ENCODE measurements at regions not wholly inside any gene's neighbourhood (a gene's known extent, or its start where the extent isn't known, plus 50 kb on each side); places are given as distances from the start of the nearest gene placed in this dataset.

DNA sequence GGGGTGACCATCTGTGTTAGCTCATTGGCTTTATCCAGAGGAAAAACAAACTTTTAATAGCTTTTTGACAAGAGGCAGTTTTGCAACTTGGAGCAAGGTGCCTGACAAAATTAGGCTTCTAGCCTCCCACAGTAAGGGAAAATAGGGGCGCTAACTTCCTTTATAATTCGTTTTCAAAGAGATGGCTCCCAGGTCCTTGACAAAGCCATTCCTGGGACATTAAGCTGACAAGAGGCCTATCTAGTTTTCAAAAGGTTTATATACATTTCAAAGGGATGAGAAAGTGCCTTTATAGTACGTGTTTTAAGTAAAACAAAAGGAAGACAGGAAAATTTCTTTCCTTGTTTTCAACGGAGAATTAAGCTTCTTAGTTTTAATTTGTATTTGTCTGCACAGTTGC, 159.4 kb upstream of the GCFC2 start:
- H3K27me3 ChIP-seq (ENCODE audit: insufficient read depth, low read length, poor library complexity, severe bottlenecking) = no peaks in the 10 kb centered on the region
- TF ChIP-seq, protein P1, sequence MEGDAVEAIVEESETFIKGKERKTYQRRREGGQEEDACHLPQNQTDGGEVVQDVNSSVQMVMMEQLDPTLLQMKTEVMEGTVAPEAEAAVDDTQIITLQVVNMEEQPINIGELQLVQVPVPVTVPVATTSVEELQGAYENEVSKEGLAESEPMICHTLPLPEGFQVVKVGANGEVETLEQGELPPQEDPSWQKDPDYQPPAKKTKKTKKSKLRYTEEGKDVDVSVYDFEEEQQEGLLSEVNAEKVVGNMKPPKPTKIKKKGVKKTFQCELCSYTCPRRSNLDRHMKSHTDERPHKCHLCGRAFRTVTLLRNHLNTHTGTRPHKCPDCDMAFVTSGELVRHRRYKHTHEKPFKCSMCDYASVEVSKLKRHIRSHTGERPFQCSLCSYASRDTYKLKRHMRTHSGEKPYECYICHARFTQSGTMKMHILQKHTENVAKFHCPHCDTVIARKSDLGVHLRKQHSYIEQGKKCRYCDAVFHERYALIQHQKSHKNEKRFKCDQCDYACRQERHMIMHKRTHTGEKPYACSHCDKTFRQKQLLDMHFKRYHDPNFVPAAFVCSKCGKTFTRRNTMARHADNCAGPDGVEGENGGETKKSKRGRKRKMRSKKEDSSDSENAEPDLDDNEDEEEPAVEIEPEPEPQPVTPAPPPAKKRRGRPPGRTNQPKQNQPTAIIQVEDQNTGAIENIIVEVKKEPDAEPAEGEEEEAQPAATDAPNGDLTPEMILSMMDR (conservative IDR thresholded peaks at IDR 0.05; ENCODE audit: low read length) = no peak
- no peak for TF ChIP-seq EZH2phosphoT487 (IDR thresholded peaks at IDR 0.05; ENCODE audit: borderline replicate concordance)
- no peaks in the 10 kb centered on the region for H4K20me1 ChIP-seq (ENCODE audit: insufficient read depth, low read length, poor library complexity, severe bottlenecking)

DNA sequence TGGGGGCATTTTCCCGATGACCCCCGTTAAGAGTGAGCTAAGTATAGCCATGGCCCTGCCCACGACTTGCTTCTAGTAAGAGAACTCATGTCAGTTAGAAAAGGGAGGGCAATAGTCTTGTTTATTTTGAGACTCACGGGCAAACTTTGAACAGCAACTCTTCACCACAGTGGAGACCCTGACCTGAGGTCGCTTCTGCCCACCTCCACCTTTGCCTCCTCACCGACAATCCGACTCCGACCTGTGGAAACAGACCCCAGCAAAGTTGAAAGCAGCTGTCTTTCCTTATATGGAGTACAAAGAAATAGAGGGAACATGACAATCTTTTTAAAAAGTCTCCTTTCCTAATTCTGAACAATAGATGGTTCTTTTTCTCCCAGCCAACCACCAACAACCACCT, 155.0 kb upstream of the GCFC2 start:
- H3K9me3 ChIP-seq (ENCODE audit: insufficient read depth, low read depth, low read length) = no peaks in the 10 kb centered on the region
- no peak overlapping the region for H3K4me2 ChIP-seq (ENCODE audit: low read depth, low read length, poor library complexity, severe bottlenecking)
- H3K4me1 ChIP-seq (ENCODE audit: insufficient read depth, low read length, poor library complexity, severe bottlenecking) = no peaks in the 10 kb centered on the region
- no peaks in the 10 kb centered on the region for H3K36me3 ChIP-seq (ENCODE audit: insufficient read depth, low read length)
- H3K27me3 ChIP-seq (ENCODE audit: insufficient read depth, low read length, poor library complexity, severe bottlenecking) = no peaks in the 10 kb centered on the region
- no peaks in the 10 kb centered on the region for H3K79me2 ChIP-seq (ENCODE audit: insufficient read depth, low read length)
- H2AFZ ChIP-seq (ENCODE audit: low read length) = no peak overlapping the region
- H3K4me3 ChIP-seq (ENCODE audit: low read length, poor library complexity, severe bottlenecking) = no peak overlapping the region
- TF ChIP-seq, protein P1 (conservative IDR thresholded peaks at IDR 0.05; ENCODE audit: low read length) = no peak
- no peak for TF ChIP-seq EZH2phosphoT487 (IDR thresholded peaks at IDR 0.05; ENCODE audit: borderline replicate concordance)
- H3K9ac ChIP-seq (ENCODE audit: low read depth, low read length, poor library complexity, severe bottlenecking) = no peak overlapping the region
- no peaks in the 10 kb centered on the region for H4K20me1 ChIP-seq (ENCODE audit: insufficient read depth, low read length, poor library complexity, severe bottlenecking)
- no peaks in the 10 kb centered on the region for H3K9me2 ChIP-seq (replicated peaks; ENCODE audit: low read depth, low read length)
- H3F3A ChIP-seq (ENCODE audit: low read depth) = no peaks in the 10 kb centered on the region

More for the DNA sequence above, 159.4 kb upstream of the GCFC2 start:
- Histone ChIP-seq H2AFZ (ENCODE audit: low read length) (no peak overlapping the region), H3K4me1 (ENCODE audit: insufficient read depth, low read length, poor library complexity, severe bottlenecking) (no peaks in the 10 kb centered on the region), H3K79me2 (ENCODE audit: insufficient read depth, low read length) (no peaks in the 10 kb centered on the region), H3K4me2 (ENCODE audit: low read depth, low read length, poor library complexity, severe bottlenecking) (no peak overlapping the region), H3K9ac (ENCODE audit: low read depth, low read length, poor library complexity, severe bottlenecking) (no peak overlapping the region), H3K9me3 (ENCODE audit: insufficient read depth, low read depth, low read length) (no peaks in the 10 kb centered on the region), H3K36me3 (ENCODE audit: insufficient read depth, low read length) (no peaks in the 10 kb centered on the region), H3K4me3 (ENCODE audit: low read length, poor library complexity, severe bottlenecking) (no peak overlapping the region), H3F3A (ENCODE audit: low read depth) (no peaks in the 10 kb centered on the region), H3K9me2 (replicated peaks; ENCODE audit: low read depth, low read length) (no peaks in the 10 kb centered on the region)

DNA sequence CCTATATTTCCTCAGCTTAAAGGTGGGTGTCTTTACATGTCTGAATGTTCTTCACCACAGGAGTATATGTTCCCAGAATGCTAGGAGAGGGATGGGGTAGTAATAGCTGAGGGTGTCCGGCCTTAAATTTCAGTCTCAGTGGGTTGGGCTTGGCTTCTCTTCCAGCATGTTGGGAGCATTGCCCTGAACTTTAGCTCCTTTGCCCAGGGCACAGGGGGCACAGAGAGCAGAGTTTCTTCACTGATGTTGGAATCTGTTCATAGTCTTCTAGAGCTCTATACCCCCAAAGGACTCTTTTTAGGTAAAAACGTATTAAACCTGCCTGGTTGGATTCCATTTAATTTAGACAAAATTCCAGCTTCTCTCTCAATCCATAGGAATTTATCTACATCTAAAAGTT, 154.4 kb upstream of the GCFC2 start:
- no peak overlapping the region for H3K9ac ChIP-seq (ENCODE audit: low read depth, low read length, poor library complexity, severe bottlenecking)
- H3K9me3 ChIP-seq (ENCODE audit: insufficient read depth, low read depth, low read length) = no peaks in the 10 kb centered on the region
- no peaks in the 10 kb centered on the region for H3K36me3 ChIP-seq (ENCODE audit: insufficient read depth, low read length)
- no peaks in the 10 kb centered on the region for H3F3A ChIP-seq (ENCODE audit: low read depth)
- H3K4me2 ChIP-seq (ENCODE audit: low read depth, low read length, poor library complexity, severe bottlenecking) = no peak overlapping the region
- no peaks in the 10 kb centered on the region for H4K20me1 ChIP-seq (ENCODE audit: insufficient read depth, low read length, poor library complexity, severe bottlenecking)
- H3K27me3 ChIP-seq (ENCODE audit: insufficient read depth, low read length, poor library complexity, severe bottlenecking) = no peaks in the 10 kb centered on the region
- H3K79me2 ChIP-seq (ENCODE audit: insufficient read depth, low read length) = no peaks in the 10 kb centered on the region
- H2AFZ ChIP-seq (ENCODE audit: low read length) = no peak overlapping the region
- H3K4me1 ChIP-seq (ENCODE audit: insufficient read depth, low read length, poor library complexity, severe bottlenecking) = no peaks in the 10 kb centered on the region
- no peak overlapping the region for H3K4me3 ChIP-seq (ENCODE audit: low read length, poor library complexity, severe bottlenecking)
- no peaks in the 10 kb centered on the region for H3K9me2 ChIP-seq (replicated peaks; ENCODE audit: low read depth, low read length)
- no peak for TF ChIP-seq EZH2phosphoT487 (IDR thresholded peaks at IDR 0.05; ENCODE audit: borderline replicate concordance)
- TF ChIP-seq, protein P1 (conservative IDR thresholded peaks at IDR 0.05; ENCODE audit: low read length) = no peak
